IMR-90 (cell line): ENCODE measurements at regions not wholly inside any gene's neighbourhood (a gene's known extent, or its start where the extent isn't known, plus 50 kb on each side); places are given as distances from the start of the nearest gene placed in this dataset.

Experiments
- BHLHE40 ChIP-seq: fragments of 150-350 bp; IDR thresholded peaks from 2 replicates; pipeline ENCODE4 v1.6.1; 2016; ENCODE audit warnings: mild to moderate bottlenecking, low read depth, low read length
- CEBPB ChIP-seq: IDR thresholded peaks from 2 replicates; pipeline ENCODE4 v1.6.1; 2012; ENCODE audit warnings: low read depth, low read length, improper control_type of control experiment
- CHD1 ChIP-seq: IDR thresholded peaks from 2 replicates; pipeline ENCODE4 v1.6.1; 2012; ENCODE audit warnings: low read depth, low read length, improper control_type of control experiment
- CTCF ChIP-seq: conservative IDR thresholded peaks from 2 replicates; pipeline ENCODE4 v1.5.1; 2012; ENCODE audit warnings: mild to moderate bottlenecking, low read depth, low read length, improper control_type of control experiment
- ELK1 ChIP-seq: fragments of 150-350 bp; IDR thresholded peaks from 2 replicates; pipeline ENCODE4 v1.6.1; 2016; ENCODE audit warnings: low read depth, mild to moderate bottlenecking, low read length, moderate library complexity, borderline replicate concordance
- MAFK ChIP-seq: IDR thresholded peaks from 2 replicates; pipeline ENCODE4 v1.6.1; 2012; ENCODE audit warnings: low read depth, low read length, improper control_type of control experiment
- MAZ ChIP-seq: IDR thresholded peaks from 2 replicates; pipeline ENCODE4 v1.6.1; 2012; ENCODE audit warnings: low read depth, mild to moderate bottlenecking, low read length, improper control_type of control experiment, moderate library complexity, borderline replicate concordance
- MXI1 ChIP-seq: IDR thresholded peaks from 2 replicates; pipeline ENCODE4 v1.6.1; 2012; ENCODE audit warnings: low read depth, mild to moderate bottlenecking, low read length, moderate library complexity, borderline replicate concordance
- POLR2A ChIP-seq: IDR thresholded peaks from 2 replicates; pipeline ENCODE4 v1.6.1; 2012; ENCODE audit warnings: mild to moderate bottlenecking, low read depth, low read length
- SMC3 ChIP-seq: fragments of 150-350 bp; IDR thresholded peaks from 2 replicates; pipeline ENCODE4 v1.6.1; 2016; ENCODE audit warnings: low read depth, mild to moderate bottlenecking, antibody characterized with exemption, low read length, moderate library complexity
- USF2 ChIP-seq: fragments of 150-350 bp; IDR thresholded peaks from 2 replicates; pipeline ENCODE4 v1.6.1; 2017; ENCODE audit warnings: mild to moderate bottlenecking, antibody characterized with exemption, low read length, low read depth

GRCh38 chr3:159234306-159234705 is 432.5 kb downstream of the MFSD1 start:
- TF ChIP-seq CTCF (no peak), POLR2A (no peak), MXI1 (no peak), MAFK (no peak), USF2 (no peak), ELK1 (no peak), CEBPB (no peak), CHD1 (no peak), SMC3 (no peak), BHLHE40 (no peak), MAZ (no peak)
